GM23338 (cell line): ENCODE measurements at regions not wholly inside any gene's neighbourhood (a gene's known extent, or its start where the extent isn't known, plus 50 kb on each side); places are given as distances from the start of the nearest gene placed in this dataset.

Source experiments
- ATAC-seq: fragments of 200-7000 bp; cut with Tn5 transposase; 3 replicates; pipeline ENCODE4 v1.9.1; 2020
- DNase-seq: peaks from one replicate; pipeline ENCODE4 v3.0.0-alpha.2; 2015; ENCODE audit warnings: low spot score
- H2AFZ ChIP-seq: fragments of 200-600 bp; sonication (generic); 2 replicates; pipeline ENCODE4 v1.8.0; 2016; ENCODE audit warnings: antibody characterized with exemption, mild to moderate bottlenecking, moderate library complexity
- H3F3A ChIP-seq: fragments of 200-600 bp; sonication (generic); replicated peaks from 2 replicates; pipeline ENCODE4 v1.8.0; 2017; ENCODE audit warnings: antibody characterized with exemption, mixed run types, low read depth
- H3K27ac ChIP-seq: fragments of 200-600 bp; sonication (generic); 2 replicates; pipeline ENCODE4 v1.6.1; 2016; ENCODE audit warnings: low read depth
- H3K27me3 ChIP-seq: fragments of 200-600 bp; sonication (generic); 2 replicates; pipeline ENCODE4 v1.8.0; 2016; ENCODE audit warnings: mild to moderate bottlenecking, mixed run types, moderate library complexity; ENCODE audit not compliant: insufficient read depth
- H3K36me3 ChIP-seq: fragments of 200-600 bp; sonication (generic); 2 replicates; pipeline ENCODE4 v1.8.0; 2016; ENCODE audit warnings: mild to moderate bottlenecking; ENCODE audit not compliant: insufficient read depth
- H3K4me1 ChIP-seq: fragments of 200-600 bp; sonication (generic); 2 replicates; pipeline ENCODE4 v1.8.0; 2016; ENCODE audit warnings: mild to moderate bottlenecking, moderate library complexity; ENCODE audit not compliant: insufficient read depth
- H3K4me2 ChIP-seq: fragments of 200-600 bp; sonication (generic); 2 replicates; pipeline ENCODE4 v1.7.1; 2017; ENCODE audit warnings: mixed run types
- H3K4me3 ChIP-seq: fragments of 200-600 bp; sonication (generic); 2 replicates; pipeline ENCODE4 v1.6.1; 2016; ENCODE audit warnings: mixed run types
- H3K79me2 ChIP-seq: fragments of 200-600 bp; sonication (generic); replicated peaks from 2 replicates; pipeline ENCODE4 v1.8.0; 2017; ENCODE audit warnings: mild to moderate bottlenecking; ENCODE audit not compliant: insufficient read depth
- H3K9me2 ChIP-seq: fragments of 200-600 bp; sonication (generic); 2 replicates; pipeline ENCODE4 v1.8.0; 2017; ENCODE audit not compliant: insufficient read depth
- H4K20me1 ChIP-seq: fragments of 200-600 bp; sonication (generic); replicated peaks from 2 replicates; pipeline ENCODE4 v1.8.0; 2017; ENCODE audit warnings: mild to moderate bottlenecking; ENCODE audit not compliant: insufficient read depth
- H3K27ac Mint-ChIP-seq: 2 replicates; pipeline ENCODE4 v1.8.0; 2020; ENCODE audit warnings: inconsistent platforms, mild to moderate bottlenecking, moderate library complexity, mixed read lengths
- H3K27me3 Mint-ChIP-seq: 3 replicates; pipeline ENCODE4 v1.8.0; 2022; ENCODE audit warnings: low read depth, mild to moderate bottlenecking, moderate library complexity, mixed read lengths, inconsistent platforms; ENCODE audit not compliant: insufficient read depth, poor library complexity
- H3K36me3 Mint-ChIP-seq: 3 replicates; pipeline ENCODE4 v1.8.0; 2021; ENCODE audit warnings: low read depth, mild to moderate bottlenecking, inconsistent platforms, moderate library complexity, mixed read lengths
- H3K4me1 Mint-ChIP-seq: 3 replicates; pipeline ENCODE4 v1.8.0; 2020; ENCODE audit warnings: mild to moderate bottlenecking, inconsistent platforms, mixed read lengths
- H3K4me3 Mint-ChIP-seq: 3 replicates; pipeline ENCODE4 v1.8.0; 2021; ENCODE audit warnings: moderate library complexity, mild to moderate bottlenecking, inconsistent platforms, mixed read lengths
- H3K9me3 Mint-ChIP-seq: 3 replicates; pipeline ENCODE4 v1.8.0; 2020; ENCODE audit warnings: moderate library complexity, mild to moderate bottlenecking, inconsistent platforms, mixed read lengths
- CREB1 ChIP-seq: fragments of 250-450 bp; sonication (Bioruptor Pico); IDR thresholded peaks from 2 replicates; pipeline ENCODE4 v1.5.0; 2020; ENCODE audit warnings: low read depth, mild to moderate bottlenecking, moderate library complexity
- CTCF ChIP-seq, 2 experiments: fragments of 200-600 bp in 1 of 2; sonication (generic) in 1 of 2; conservative IDR thresholded peaks; 2 replicates each; pipeline versions ENCODE4 v1.5.1 to v1.6.1; 2016 to 2017; ENCODE audit warnings: antibody characterized with exemption in 2 of 2, low read depth in 2 of 2, mild to moderate bottlenecking in 2 of 2, moderate library complexity in 1 of 2
- EZH2 ChIP-seq: fragments of 200-600 bp; sonication (generic); IDR thresholded peaks from one replicate; pipeline ENCODE4 v1.8.0; 2017; ENCODE audit warnings: antibody characterized with exemption, mild to moderate bottlenecking, low read depth; ENCODE audit not compliant: unreplicated experiment
- EZH2phosphoT487 ChIP-seq: fragments of 200-600 bp; sonication (generic); IDR thresholded peaks from one replicate; pipeline ENCODE4 v1.8.1; 2018; ENCODE audit warnings: antibody characterized with exemption; ENCODE audit not compliant: unreplicated experiment
- JUNB ChIP-seq: IDR thresholded peaks from one replicate; pipeline ENCODE4 v1.6.1; 2016; ENCODE audit warnings: antibody characterized with exemption; ENCODE audit not compliant: unreplicated experiment
- NANOG ChIP-seq: IDR thresholded peaks from 2 replicates; pipeline ENCODE4 v1.6.1; 2016; ENCODE audit warnings: antibody characterized with exemption, borderline replicate concordance
- ZNF114 ChIP-seq: fragments of 250-450 bp; sonication (Bioruptor Pico); IDR thresholded peaks from 2 replicates; pipeline ENCODE4 v1.5.0; 2020; ENCODE audit warnings: mild to moderate bottlenecking, moderate library complexity
- ZNF331 ChIP-seq: fragments of 250-450 bp; sonication (Bioruptor Pico); IDR thresholded peaks from 2 replicates; pipeline ENCODE4 v1.5.0; 2020; ENCODE audit warnings: low read depth, mild to moderate bottlenecking, moderate library complexity
- TF ChIP-seq, protein P1 (sequence below): IDR thresholded peaks from one replicate; pipeline ENCODE4 v1.6.1; 2018; ENCODE audit warnings: antibody characterized with exemption; ENCODE audit not compliant: unreplicated experiment
- TF ChIP-seq, protein P2 (sequence below): fragments of 250-450 bp; sonication (Bioruptor Pico); IDR thresholded peaks from 2 replicates; pipeline ENCODE4 v1.5.0; 2020; ENCODE audit warnings: mild to moderate bottlenecking, moderate library complexity

DNA sequence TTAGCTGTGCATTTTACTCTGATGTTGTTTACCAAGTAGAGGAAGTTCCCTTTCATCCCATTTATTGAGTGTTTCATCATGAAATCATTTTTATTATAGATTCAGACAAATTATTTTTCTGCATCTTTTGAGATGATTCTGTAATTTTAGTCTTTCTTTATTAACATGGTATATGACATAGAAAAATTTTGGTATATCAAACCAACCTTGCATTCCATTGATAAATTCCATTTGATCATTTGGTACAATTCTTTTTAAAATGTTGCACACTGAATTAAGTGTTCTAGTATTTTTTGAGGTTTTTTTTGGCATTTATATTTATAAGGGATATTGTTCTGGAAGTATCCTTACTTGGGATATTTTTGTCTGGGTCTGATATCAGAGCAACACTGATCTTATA lies 308.4 kb downstream of the DLEU7 start:
- H3K27ac Mint-ChIP-seq = no peak overlapping the region
- no peak overlapping the region for H3K4me3 Mint-ChIP-seq
- Histone ChIP-seq H3K79me2 (no peaks in the 10 kb centered on the region), H3K27me3 (no peaks in the 10 kb centered on the region), H3K36me3 (peaks cover 9% of the 10 kb centered on the region), H3K4me3 (no peak overlapping the region), H3K4me2 (no peak overlapping the region), H3F3A (no peaks in the 10 kb centered on the region), H3K9me2 (no peaks in the 10 kb centered on the region), H4K20me1 (no peaks in the 10 kb centered on the region), H3K27ac (no peak overlapping the region), H2AFZ (no peak overlapping the region), H3K4me1 (no peaks in the 10 kb centered on the region)
- ATAC-seq (no peak), DNase-seq (no peak)
- peaks cover 35% of the 10 kb centered on the region for H3K36me3 Mint-ChIP-seq
- H3K27me3 Mint-ChIP-seq = no peaks in the 10 kb centered on the region
- no peaks in the 10 kb centered on the region for H3K4me1 Mint-ChIP-seq
- TF ChIP-seq ZNF331 (CRISPR knock-in tag) (no peak), CTCF (conservative IDR thresholded peaks at IDR 0.05; ENCODE audit: low read depth in 2 of 2) (no peak), JUNB (no peak), EZH2 (no peak)
- TF ChIP-seq, protein P1, sequence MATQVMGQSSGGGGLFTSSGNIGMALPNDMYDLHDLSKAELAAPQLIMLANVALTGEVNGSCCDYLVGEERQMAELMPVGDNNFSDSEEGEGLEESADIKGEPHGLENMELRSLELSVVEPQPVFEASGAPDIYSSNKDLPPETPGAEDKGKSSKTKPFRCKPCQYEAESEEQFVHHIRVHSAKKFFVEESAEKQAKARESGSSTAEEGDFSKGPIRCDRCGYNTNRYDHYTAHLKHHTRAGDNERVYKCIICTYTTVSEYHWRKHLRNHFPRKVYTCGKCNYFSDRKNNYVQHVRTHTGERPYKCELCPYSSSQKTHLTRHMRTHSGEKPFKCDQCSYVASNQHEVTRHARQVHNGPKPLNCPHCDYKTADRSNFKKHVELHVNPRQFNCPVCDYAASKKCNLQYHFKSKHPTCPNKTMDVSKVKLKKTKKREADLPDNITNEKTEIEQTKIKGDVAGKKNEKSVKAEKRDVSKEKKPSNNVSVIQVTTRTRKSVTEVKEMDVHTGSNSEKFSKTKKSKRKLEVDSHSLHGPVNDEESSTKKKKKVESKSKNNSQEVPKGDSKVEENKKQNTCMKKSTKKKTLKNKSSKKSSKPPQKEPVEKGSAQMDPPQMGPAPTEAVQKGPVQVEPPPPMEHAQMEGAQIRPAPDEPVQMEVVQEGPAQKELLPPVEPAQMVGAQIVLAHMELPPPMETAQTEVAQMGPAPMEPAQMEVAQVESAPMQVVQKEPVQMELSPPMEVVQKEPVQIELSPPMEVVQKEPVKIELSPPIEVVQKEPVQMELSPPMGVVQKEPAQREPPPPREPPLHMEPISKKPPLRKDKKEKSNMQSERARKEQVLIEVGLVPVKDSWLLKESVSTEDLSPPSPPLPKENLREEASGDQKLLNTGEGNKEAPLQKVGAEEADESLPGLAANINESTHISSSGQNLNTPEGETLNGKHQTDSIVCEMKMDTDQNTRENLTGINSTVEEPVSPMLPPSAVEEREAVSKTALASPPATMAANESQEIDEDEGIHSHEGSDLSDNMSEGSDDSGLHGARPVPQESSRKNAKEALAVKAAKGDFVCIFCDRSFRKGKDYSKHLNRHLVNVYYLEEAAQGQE = no peak
- H3K9me3 Mint-ChIP-seq = peaks cover 39% of the 10 kb centered on the region

DNA sequence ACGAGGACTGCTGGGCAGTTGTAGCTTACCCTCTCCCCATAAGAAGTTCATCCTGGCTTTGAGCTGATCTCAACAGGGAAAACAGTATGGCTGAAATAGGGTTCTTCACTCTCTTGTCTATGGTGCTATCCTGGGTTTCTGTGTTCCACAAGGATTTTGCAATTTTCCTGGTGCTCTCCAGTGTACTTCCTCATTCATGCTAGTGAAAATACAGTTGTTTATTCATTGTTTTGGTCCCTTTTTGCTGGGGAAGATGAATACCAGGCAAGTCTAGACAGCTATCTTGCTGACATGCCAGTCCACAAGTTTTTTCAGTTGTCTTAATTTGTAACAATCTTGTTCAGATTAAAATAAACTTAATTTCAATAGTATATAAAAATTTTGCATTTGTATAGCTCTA lies 306.5 kb downstream of the DLEU7 start:
- H3K4me3 ChIP-seq = no peak overlapping the region
- H4K20me1 ChIP-seq = no peaks in the 10 kb centered on the region
- H3K27ac ChIP-seq = no peak overlapping the region
- Mint-ChIP-seq H3K9me3 (peaks cover 39% of the 10 kb centered on the region), H3K4me3 (no peak overlapping the region), H3K27me3 (no peaks in the 10 kb centered on the region), H3K36me3 (peaks cover 35% of the 10 kb centered on the region), H3K4me1 (no peaks in the 10 kb centered on the region; the same call in 2 of the 3 replicates), H3K27ac (no peak overlapping the region)
- DNase-seq (no peak), ATAC-seq (no peak)
- H3F3A ChIP-seq = no peaks in the 10 kb centered on the region
- H3K4me2 ChIP-seq = no peak overlapping the region
- no peaks in the 10 kb centered on the region for H3K79me2 ChIP-seq
- peaks cover 9% of the 10 kb centered on the region for H3K36me3 ChIP-seq
- H3K4me1 ChIP-seq = 0 out of 2 replicates have a peak, but pooled peaks cover 5% of the 10 kb centered on the region
- H3K27me3 ChIP-seq = no peaks in the 10 kb centered on the region
- H2AFZ ChIP-seq = no peak overlapping the region
- no peaks in the 10 kb centered on the region for H3K9me2 ChIP-seq
- TF ChIP-seq, protein P2, sequence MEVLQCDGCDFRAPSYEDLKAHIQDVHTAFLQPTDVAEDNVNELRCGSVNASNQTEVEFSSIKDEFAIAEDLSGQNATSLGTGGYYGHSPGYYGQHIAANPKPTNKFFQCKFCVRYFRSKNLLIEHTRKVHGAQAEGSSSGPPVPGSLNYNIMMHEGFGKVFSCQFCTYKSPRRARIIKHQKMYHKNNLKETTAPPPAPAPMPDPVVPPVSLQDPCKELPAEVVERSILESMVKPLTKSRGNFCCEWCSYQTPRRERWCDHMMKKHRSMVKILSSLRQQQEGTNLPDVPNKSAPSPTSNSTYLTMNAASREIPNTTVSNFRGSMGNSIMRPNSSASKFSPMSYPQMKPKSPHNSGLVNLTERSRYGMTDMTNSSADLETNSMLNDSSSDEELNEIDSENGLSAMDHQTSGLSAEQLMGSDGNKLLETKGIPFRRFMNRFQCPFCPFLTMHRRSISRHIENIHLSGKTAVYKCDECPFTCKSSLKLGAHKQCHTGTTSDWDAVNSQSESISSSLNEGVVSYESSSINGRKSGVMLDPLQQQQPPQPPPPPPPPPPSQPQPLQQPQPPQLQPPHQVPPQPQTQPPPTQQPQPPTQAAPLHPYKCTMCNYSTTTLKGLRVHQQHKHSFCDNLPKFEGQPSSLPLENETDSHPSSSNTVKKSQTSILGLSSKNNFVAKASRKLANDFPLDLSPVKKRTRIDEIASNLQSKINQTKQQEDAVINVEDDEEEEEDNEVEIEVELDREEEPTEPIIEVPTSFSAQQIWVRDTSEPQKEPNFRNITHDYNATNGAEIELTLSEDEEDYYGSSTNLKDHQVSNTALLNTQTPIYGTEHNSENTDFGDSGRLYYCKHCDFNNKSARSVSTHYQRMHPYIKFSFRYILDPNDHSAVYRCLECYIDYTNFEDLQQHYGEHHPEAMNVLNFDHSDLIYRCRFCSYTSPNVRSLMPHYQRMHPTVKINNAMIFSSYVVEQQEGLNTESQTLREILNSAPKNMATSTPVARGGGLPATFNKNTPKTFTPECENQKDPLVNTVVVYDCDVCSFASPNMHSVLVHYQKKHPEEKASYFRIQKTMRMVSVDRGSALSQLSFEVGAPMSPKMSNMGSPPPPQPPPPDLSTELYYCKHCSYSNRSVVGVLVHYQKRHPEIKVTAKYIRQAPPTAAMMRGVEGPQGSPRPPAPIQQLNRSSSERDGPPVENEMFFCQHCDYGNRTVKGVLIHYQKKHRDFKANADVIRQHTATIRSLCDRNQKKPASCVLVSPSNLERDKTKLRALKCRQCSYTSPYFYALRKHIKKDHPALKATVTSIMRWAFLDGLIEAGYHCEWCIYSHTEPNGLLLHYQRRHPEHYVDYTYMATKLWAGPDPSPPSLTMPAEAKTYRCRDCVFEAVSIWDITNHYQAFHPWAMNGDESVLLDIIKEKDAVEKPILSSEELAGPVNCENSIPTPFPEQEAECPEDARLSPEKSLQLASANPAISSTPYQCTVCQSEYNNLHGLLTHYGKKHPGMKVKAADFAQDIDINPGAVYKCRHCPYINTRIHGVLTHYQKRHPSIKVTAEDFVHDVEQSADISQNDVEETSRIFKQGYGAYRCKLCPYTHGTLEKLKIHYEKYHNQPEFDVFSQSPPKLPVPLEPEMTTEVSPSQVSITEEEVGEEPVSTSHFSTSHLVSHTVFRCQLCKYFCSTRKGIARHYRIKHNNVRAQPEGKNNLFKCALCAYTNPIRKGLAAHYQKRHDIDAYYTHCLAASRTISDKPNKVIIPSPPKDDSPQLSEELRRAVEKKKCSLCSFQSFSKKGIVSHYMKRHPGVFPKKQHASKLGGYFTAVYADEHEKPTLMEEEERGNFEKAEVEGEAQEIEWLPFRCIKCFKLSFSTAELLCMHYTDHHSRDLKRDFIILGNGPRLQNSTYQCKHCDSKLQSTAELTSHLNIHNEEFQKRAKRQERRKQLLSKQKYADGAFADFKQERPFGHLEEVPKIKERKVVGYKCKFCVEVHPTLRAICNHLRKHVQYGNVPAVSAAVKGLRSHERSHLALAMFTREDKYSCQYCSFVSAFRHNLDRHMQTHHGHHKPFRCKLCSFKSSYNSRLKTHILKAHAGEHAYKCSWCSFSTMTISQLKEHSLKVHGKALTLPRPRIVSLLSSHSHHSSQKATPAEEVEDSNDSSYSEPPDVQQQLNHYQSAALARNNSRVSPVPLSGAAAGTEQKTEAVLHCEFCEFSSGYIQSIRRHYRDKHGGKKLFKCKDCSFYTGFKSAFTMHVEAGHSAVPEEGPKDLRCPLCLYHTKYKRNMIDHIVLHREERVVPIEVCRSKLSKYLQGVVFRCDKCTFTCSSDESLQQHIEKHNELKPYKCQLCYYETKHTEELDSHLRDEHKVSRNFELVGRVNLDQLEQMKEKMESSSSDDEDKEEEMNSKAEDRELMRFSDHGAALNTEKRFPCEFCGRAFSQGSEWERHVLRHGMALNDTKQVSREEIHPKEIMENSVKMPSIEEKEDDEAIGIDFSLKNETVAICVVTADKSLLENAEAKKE (CRISPR knock-in tag) = no peak
- TF ChIP-seq ZNF114 (CRISPR knock-in tag) (no peak), NANOG (no peak), CREB1 (CRISPR knock-in tag) (no peak), EZH2phosphoT487 (no peak), EZH2 (no peak), ZNF331 (CRISPR knock-in tag) (no peak)
